ENCODE measurements at regions not wholly inside any gene's neighbourhood (a gene's known extent, or its start where the extent isn't known, plus 50 kb on each side); places are given as distances from the start of the nearest gene placed in this dataset.

GRCh38 chr6:159331451-159331850, 162.3 kb downstream of the FNDC1 start:
- Histone ChIP-seq H3K36me3 (ENCODE audit: control insufficient read depth in 2 of 2, insufficient read depth in 1 of 2, low read length in 2 of 2) (no peaks in the 10 kb centered on the region), H3K4me1 (ENCODE audit: control insufficient read depth, insufficient read depth, low read length) (no peaks in the 10 kb centered on the region), H3K9me3 (ENCODE audit: control insufficient read depth, insufficient read depth, low read depth, low read length) (no peaks in the 10 kb centered on the region; the same call in 1 of the 2 replicates), H3K4me3 (ENCODE audit: low read depth, low read length) (no peak overlapping the region), H3K27ac (ENCODE audit: extremely low read depth, low read depth, low read length) (no peak overlapping the region)
- TF ChIP-seq ZNF121 (tag by site-specific recombination; IDR thresholded peaks at IDR 0.05) = no peak
- POLR2A ChIA-PET = no interaction called here
- CTCF ChIA-PET = interaction anchor here (0.6 to 1.2 kb wide), 3 partner anchors 78 to 158 kb away, joined by 3 read pairs; no protein-coding TSS in a partner anchor

DNA sequence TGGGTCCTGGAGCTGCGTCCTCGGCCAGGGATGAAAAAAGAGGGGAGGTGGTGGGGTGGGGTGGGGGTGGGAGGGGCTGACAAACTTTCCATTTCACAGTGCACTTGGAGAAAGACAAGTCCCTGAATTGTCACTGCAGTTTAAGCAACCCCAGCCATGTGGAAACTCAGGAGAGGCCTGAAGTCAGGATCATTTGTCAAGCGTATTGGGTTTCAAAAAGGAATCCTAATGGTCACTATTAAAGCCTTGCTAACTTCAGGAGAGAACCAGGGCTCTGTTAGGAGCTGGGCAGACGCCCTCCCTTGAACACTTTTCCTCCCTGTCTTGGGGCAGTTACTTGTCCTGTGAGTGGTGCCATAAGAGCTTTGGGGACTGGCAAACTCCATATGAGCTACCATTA, 159.9 kb downstream of the FNDC1 start:
- H3K4me3 ChIP-seq (ENCODE audit: low read depth, low read length) = no peak overlapping the region
- H3K4me1 ChIP-seq (ENCODE audit: control insufficient read depth, insufficient read depth, low read length) = no peaks in the 10 kb centered on the region
- H3K27ac ChIP-seq (ENCODE audit: extremely low read depth, low read depth, low read length) = no peak overlapping the region
- H3K9me3 ChIP-seq (ENCODE audit: control insufficient read depth, insufficient read depth, low read depth, low read length) = no peaks in the 10 kb centered on the region; the same call in 1 of the 2 replicates
- POLR2A ChIA-PET = no interaction called here
- CTCF ChIA-PET = interaction anchor here (0.9 to 1.0 kb wide), 2 partner anchors 75 to 77 kb away, joined by 3 to 4 read pairs; no protein-coding TSS in a partner anchor
- H3K36me3 ChIP-seq (ENCODE audit: control insufficient read depth in 2 of 2, insufficient read depth in 1 of 2, low read length in 2 of 2) = no peaks in the 10 kb centered on the region
- no peak for TF ChIP-seq SCRT2 (tag by site-specific recombination; IDR thresholded peaks at IDR 0.05)
- no peak for TF ChIP-seq ZNF223 (tag by site-specific recombination; IDR thresholded peaks at IDR 0.05)
- TF ChIP-seq ZNF391 (tag by site-specific recombination; IDR thresholded peaks at IDR 0.05; ENCODE audit: borderline replicate concordance, low read depth) = no peak
- TF ChIP-seq, protein P1, sequence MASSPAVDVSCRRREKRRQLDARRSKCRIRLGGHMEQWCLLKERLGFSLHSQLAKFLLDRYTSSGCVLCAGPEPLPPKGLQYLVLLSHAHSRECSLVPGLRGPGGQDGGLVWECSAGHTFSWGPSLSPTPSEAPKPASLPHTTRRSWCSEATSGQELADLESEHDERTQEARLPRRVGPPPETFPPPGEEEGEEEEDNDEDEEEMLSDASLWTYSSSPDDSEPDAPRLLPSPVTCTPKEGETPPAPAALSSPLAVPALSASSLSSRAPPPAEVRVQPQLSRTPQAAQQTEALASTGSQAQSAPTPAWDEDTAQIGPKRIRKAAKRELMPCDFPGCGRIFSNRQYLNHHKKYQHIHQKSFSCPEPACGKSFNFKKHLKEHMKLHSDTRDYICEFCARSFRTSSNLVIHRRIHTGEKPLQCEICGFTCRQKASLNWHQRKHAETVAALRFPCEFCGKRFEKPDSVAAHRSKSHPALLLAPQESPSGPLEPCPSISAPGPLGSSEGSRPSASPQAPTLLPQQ (tag by site-specific recombination; IDR thresholded peaks at IDR 0.05) = no peak

DNA sequence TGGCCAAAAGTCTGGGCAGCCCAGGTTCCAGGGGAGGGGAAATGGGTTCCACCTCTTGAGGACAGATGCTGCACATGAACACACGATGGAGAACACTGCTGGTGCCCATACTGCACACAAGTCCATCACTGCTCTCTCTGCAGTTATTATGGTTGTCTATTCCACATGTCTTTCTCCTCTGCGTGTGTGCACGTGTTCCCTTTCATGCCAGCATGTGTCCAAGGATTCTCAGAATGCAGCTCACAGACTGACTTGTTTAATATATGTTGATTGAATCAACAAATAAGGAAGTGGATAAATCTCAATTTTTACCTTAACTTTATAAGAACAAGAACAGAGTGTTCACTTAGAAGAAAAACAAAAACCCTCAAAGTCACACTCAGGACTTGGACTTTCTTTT, 158.9 kb downstream of the FNDC1 start:
- no peaks in the 10 kb centered on the region for H3K36me3 ChIP-seq (ENCODE audit: control insufficient read depth in 2 of 2, insufficient read depth in 1 of 2, low read length in 2 of 2)
- ChIA-PET POLR2A (no interaction called here), CTCF (interaction anchor here (0.7 to 1.6 kb wide), 3 partner anchors 74 to 156 kb away, joined by 3 to 5 read pairs (median 4); no protein-coding TSS in a partner anchor)
- H3K4me3 ChIP-seq (ENCODE audit: low read depth, low read length) = no peak overlapping the region
- no peaks in the 10 kb centered on the region for H3K4me1 ChIP-seq (ENCODE audit: control insufficient read depth, insufficient read depth, low read length)
- H3K27ac ChIP-seq (ENCODE audit: extremely low read depth, low read depth, low read length) = no peak overlapping the region
- TF ChIP-seq ZNF302 (tag by site-specific recombination; IDR thresholded peaks at IDR 0.05; ENCODE audit: low read depth) = no peak
- TF ChIP-seq ZBTB21 (tag by site-specific recombination; IDR thresholded peaks at IDR 0.05) = no peak
- no peaks in the 10 kb centered on the region for H3K9me3 ChIP-seq (ENCODE audit: control insufficient read depth, insufficient read depth, low read depth, low read length)

- H3K4me3 ChIP-seq (ENCODE audit: low read depth, low read length) = no peak overlapping the region
- TF ChIP-seq REPIN1 (tag by site-specific recombination; IDR thresholded peaks at IDR 0.05; ENCODE audit: low read depth) (no peak), ZNF112 (tag by site-specific recombination; IDR thresholded peaks at IDR 0.05) (no peak), ZNF473 (tag by site-specific recombination; IDR thresholded peaks at IDR 0.05) (no peak), ZNF211 (tag by site-specific recombination; IDR thresholded peaks at IDR 0.05; ENCODE audit: low read depth) (no peak), SP3 (tag by site-specific recombination; IDR thresholded peaks at IDR 0.05) (no peak), YY1 (tag by site-specific recombination; IDR thresholded peaks at IDR 0.05) (no peak), ZNF561 (tag by site-specific recombination; IDR thresholded peaks at IDR 0.05; ENCODE audit: borderline replicate concordance) (no peak)
- ChIA-PET POLR2A (no interaction called here), CTCF (no interaction called here)
- H3K27ac ChIP-seq (ENCODE audit: extremely low read depth, low read depth, low read length) = no peak overlapping the region
- no peaks in the 10 kb centered on the region for H3K9me3 ChIP-seq (ENCODE audit: control insufficient read depth, insufficient read depth, low read depth, low read length)
- no peaks in the 10 kb centered on the region for H3K36me3 ChIP-seq (ENCODE audit: control insufficient read depth in 2 of 2, insufficient read depth in 1 of 2, low read length in 2 of 2)
- H3K4me1 ChIP-seq (ENCODE audit: control insufficient read depth, insufficient read depth, low read length) = no peaks in the 10 kb centered on the region
Observed at GRCh38 chr6:159325476-159325875, 156.3 kb downstream of the FNDC1 start.

DNA sequence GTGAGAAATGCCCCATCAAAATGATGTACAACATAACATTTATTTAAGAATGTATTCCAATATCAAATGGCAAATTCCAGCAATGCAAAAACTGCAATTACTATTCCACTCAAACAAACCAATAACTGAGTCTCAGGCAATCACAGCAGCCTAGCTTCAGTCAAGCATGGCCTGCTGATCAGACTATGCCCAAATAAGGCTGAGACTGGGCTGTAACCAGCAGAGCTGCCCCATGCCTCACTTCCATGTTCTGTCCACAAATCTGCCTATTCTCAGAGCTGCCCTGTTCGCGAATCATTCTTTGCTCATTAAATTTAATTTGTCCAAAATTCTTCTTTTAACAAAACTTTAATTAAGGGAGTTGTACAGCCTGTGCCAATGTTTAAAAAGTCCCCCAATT, 155.4 kb downstream of the FNDC1 start:
- H3K4me1 ChIP-seq (ENCODE audit: control insufficient read depth, insufficient read depth, low read length) = no peaks in the 10 kb centered on the region
- CTCF ChIA-PET = interaction anchor here (0.6 to 1.3 kb wide), 4 partner anchors 72 to 330 kb away, joined by 3 read pairs; no protein-coding TSS in a partner anchor
- no peaks in the 10 kb centered on the region for H3K36me3 ChIP-seq (ENCODE audit: control insufficient read depth in 2 of 2, insufficient read depth in 1 of 2, low read length in 2 of 2)
- H3K9me3 ChIP-seq (ENCODE audit: control insufficient read depth, insufficient read depth, low read depth, low read length) = no peaks in the 10 kb centered on the region
- H3K27ac ChIP-seq (ENCODE audit: extremely low read depth, low read depth, low read length) = no peak overlapping the region
- H3K4me3 ChIP-seq (ENCODE audit: low read depth, low read length) = no peak overlapping the region
- POLR2A ChIA-PET = no interaction called here
- TF ChIP-seq ZNF324 (tag by site-specific recombination; IDR thresholded peaks at IDR 0.05) = no peak
- TF ChIP-seq ZNF140 (tag by site-specific recombination; IDR thresholded peaks at IDR 0.05) = no peak
- TF ChIP-seq, protein P2, sequence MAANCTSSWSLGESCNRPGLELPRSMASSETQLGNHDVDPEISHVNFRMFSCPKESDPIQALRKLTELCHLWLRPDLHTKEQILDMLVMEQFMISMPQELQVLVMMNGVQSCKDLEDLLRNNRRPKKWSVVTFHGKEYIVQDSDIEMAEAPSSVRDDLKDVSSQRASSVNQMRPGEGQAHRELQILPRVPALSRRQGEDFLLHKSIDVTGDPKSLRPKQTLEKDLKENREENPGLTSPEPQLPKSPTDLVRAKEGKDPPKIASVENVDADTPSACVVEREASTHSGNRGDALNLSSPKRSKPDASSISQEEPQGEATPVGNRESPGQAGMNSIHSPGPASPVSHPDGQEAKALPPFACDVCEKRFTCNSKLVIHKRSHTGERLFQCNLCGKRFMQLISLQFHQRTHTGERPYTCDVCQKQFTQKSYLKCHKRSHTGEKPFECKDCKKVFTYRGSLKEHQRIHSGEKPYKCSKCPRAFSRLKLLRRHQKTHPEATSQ (tag by site-specific recombination; IDR thresholded peaks at IDR 0.05) = no peak
- TF ChIP-seq ZNF423 (tag by site-specific recombination; IDR thresholded peaks at IDR 0.05) = no peak
- TF ChIP-seq PBX3 (CRISPR knock-in tag; IDR thresholded peaks at IDR 0.05) = no peak
- TF ChIP-seq ZNF670 (tag by site-specific recombination; IDR thresholded peaks at IDR 0.05; ENCODE audit: low read depth) = no peak

All from HEK293 (cell line).